ENCODE measurements at regions not wholly inside any gene's neighbourhood (a gene's known extent, or its start where the extent isn't known, plus 50 kb on each side); places are given as distances from the start of the nearest gene placed in this dataset.

GRCh38 chr3:64894006-64894405 is 206.2 kb upstream of the ADAMTS9 start:
- peaks cover 16% of the 10 kb centered on the region for H3K4me1 Mint-ChIP-seq
- H3K27me3 Mint-ChIP-seq (ENCODE audit: low read depth) = no peaks in the 10 kb centered on the region
- no peak overlapping the region for H3K4me3 Mint-ChIP-seq
- no peak overlapping the region for H3K27ac Mint-ChIP-seq
- peaks cover 7% of the 10 kb centered on the region for H3K9me3 Mint-ChIP-seq
- no peak for TF ChIP-seq CTCF (IDR thresholded peaks at IDR 0.05; ENCODE audit: unreplicated experiment)
- H3K36me3 Mint-ChIP-seq = no peaks in the 10 kb centered on the region
- DNase-seq (ENCODE audit: low spot score in 2 of 2, unreplicated experiment in 2 of 2) = no peak

- no peaks in the 10 kb centered on the region for H3K36me3 Mint-ChIP-seq
- no peak overlapping the region for H3K27ac Mint-ChIP-seq
- no peak for DNase-seq (ENCODE audit: low spot score in 2 of 2, unreplicated experiment in 2 of 2)
- H3K9me3 Mint-ChIP-seq = peaks cover 4% of the 10 kb centered on the region
- no peak for TF ChIP-seq CTCF (IDR thresholded peaks at IDR 0.05; ENCODE audit: unreplicated experiment)
- H3K4me3 Mint-ChIP-seq = no peak overlapping the region
- H3K27me3 Mint-ChIP-seq (ENCODE audit: low read depth) = no peaks in the 10 kb centered on the region
- peaks cover 19% of the 10 kb centered on the region for H3K4me1 Mint-ChIP-seq
These were observed 205.0 kb upstream of the ADAMTS9 start for GRCh38 chr3:64892671-64893309.

GRCh38 chr3:64891021-64891420 is 203.2 kb upstream of the ADAMTS9 start:
- H3K36me3 Mint-ChIP-seq = peaks cover 1% of the 10 kb centered on the region
- no peak for TF ChIP-seq CTCF (IDR thresholded peaks at IDR 0.05; ENCODE audit: unreplicated experiment)
- peaks cover 19% of the 10 kb centered on the region for H3K4me1 Mint-ChIP-seq
- no peaks in the 10 kb centered on the region for H3K27me3 Mint-ChIP-seq (ENCODE audit: low read depth)
- H3K4me3 Mint-ChIP-seq = no peak overlapping the region
- H3K27ac Mint-ChIP-seq = no peak overlapping the region
- H3K9me3 Mint-ChIP-seq = peaks cover 10% of the 10 kb centered on the region
- DNase-seq (ENCODE audit: low spot score in 2 of 2, unreplicated experiment in 2 of 2) = no peak

- H3K4me3 Mint-ChIP-seq = no peak overlapping the region
- peaks cover 19% of the 10 kb centered on the region for H3K4me1 Mint-ChIP-seq
- peaks cover 1% of the 10 kb centered on the region for H3K36me3 Mint-ChIP-seq
- peaks cover 12% of the 10 kb centered on the region for H3K9me3 Mint-ChIP-seq
- no peak overlapping the region for H3K27ac Mint-ChIP-seq
- DNase-seq (ENCODE audit: low spot score in 2 of 2, unreplicated experiment in 2 of 2) = no peak
- TF ChIP-seq CTCF (IDR thresholded peaks at IDR 0.05; ENCODE audit: unreplicated experiment) = no peak
- no peaks in the 10 kb centered on the region for H3K27me3 Mint-ChIP-seq (ENCODE audit: low read depth)
These were observed 202.7 kb upstream of the ADAMTS9 start for GRCh38 chr3:64890466-64890865.

- H3K9me3 Mint-ChIP-seq = peaks cover 12% of the 10 kb centered on the region
- H3K4me3 Mint-ChIP-seq = no peak overlapping the region
- no peaks in the 10 kb centered on the region for H3K27me3 Mint-ChIP-seq (ENCODE audit: low read depth)
- H3K36me3 Mint-ChIP-seq = peaks cover 1% of the 10 kb centered on the region
- H3K27ac Mint-ChIP-seq = no peak overlapping the region
- no peak for TF ChIP-seq CTCF (IDR thresholded peaks at IDR 0.05; ENCODE audit: unreplicated experiment)
- no peak for DNase-seq (ENCODE audit: low spot score in 2 of 2, unreplicated experiment in 2 of 2)
- peaks cover 14% of the 10 kb centered on the region for H3K4me1 Mint-ChIP-seq
These were observed 202.2 kb upstream of the ADAMTS9 start for GRCh38 chr3:64890006-64890405.
